NCI-H187 treated with DMSO at 0.1 percent for 48 hours (cell line): ENCODE measurements at regions not wholly inside any gene's neighbourhood (a gene's known extent, or its start where the extent isn't known, plus 50 kb on each side); places are given as distances from the start of the nearest gene placed in this dataset.
A peak's percentile ranks its signal among the peaks of the same experiment; 100 is the strongest.

Source experiments
- DNase-seq: peaks from one replicate; lab custom pipeline; 2025; lab: John Stamatoyannopoulos, UW

GRCh38 chr11:79742176-79742575 lies 301.3 kb upstream of the TENM4 start:
- DNase-seq, result no peak

DNA sequence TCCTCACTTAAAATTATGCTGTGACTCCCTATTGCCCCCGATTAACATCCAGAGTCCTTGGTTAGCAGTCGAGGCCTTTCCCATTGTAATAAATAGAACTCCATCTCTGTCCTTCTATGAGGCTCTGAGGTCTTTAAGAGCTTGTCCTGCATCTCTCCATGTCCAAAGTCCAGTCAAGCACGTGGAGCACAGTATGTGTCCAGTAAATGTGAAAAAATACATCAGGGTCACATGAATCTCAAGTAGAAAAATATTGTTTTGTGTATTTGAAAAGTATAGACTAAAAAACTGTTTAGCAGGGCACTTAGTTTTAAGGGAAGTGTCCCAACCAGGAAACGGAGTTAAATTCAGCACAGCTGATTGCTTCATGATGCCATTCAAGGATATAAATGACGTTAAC lies 298.8 kb upstream of the TENM4 start:
- no peak for DNase-seq

- DNase-seq, result no peak
These were observed 286.4 kb upstream of the TENM4 start for GRCh38 chr11:79727221-79727620.

DNA sequence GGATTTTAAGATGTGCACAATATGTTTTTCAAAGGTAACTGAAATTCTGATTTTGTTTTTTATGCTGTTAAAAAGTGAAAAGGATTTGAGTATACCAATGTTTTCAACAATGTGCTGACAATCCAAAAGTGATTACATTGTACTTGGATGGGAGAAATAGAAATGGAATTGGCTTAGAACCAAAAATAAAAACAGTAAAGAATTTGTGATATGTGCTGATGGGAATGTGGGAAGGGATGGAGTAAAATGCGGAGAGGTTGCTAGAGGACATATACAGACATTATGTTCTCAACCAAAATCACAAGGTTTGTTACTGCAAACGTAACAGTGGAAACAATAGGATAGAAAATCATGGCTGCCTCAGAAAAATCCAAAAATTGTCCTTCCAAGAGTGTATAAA lies 279.3 kb upstream of the TENM4 start:
- DNase-seq, result no peak

GRCh38 chr11:79708319-79708932 lies 267.6 kb upstream of the TENM4 start:
- DNase-seq, result peak; percentile 5

DNA sequence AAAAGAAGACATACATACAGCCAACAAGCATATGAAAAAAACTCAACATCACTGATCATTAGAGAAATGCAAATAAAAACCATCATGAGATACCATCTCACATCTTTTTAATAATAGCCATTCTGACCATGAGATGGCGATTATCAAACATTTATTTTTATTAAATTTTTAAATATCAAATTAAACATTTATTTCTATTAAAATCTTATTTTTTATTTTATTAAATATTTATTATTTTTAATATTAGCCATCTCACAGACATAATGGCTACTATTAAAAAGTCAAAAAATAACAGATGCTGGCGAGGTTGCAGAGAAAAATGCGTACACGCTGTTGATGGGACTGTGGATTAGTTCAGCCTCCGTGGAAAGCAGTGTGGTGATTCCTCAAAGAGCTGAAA lies 264.8 kb upstream of the TENM4 start:
- DNase-seq, result no peak

- no peak for DNase-seq
These were observed 261.5 kb upstream of the TENM4 start for GRCh38 chr11:79702303-79702702.

DNA sequence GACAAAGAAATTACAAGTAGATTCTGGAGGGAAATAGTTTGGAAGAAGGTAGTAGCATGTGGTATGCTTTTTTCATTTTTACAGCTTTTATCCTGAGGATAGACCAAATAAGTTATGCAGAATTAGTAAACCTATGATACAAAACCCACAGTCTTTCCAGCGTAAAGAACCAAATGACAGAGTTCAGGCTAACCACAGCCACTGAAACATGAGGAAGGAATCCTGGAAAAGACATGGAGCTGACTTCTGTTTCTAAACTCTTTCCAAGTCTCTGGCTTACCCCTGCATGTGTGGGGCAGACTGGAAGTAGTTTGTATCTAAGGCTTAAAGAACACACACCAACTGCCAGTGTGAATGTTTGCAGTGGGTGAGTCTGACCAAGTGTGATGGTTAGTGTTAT lies 258.4 kb upstream of the TENM4 start:
- no peak for DNase-seq

- no peak for DNase-seq
These were observed 257.1 kb upstream of the TENM4 start for GRCh38 chr11:79697905-79698304.

GRCh38 chr11:79694368-79694767 lies 253.5 kb upstream of the TENM4 start:
- DNase-seq, result no peak

DNA sequence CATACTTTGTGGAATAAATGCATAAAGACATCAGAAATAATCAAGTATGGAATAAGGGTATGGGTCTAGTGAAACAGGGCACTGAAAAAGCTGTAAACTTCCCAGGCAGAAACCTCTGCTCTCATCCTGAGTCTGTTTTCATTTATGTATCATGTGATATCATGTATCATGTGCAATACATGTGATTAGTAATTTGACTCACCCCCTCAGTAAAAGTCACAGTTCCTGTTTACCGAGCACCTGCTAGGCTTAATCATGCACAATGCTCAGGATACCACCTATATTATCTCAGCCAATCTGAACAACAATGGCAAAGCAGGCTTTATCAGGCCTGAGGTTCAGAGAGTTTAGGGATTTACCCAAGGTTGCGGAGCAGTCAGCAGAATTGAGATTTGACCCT lies 250.6 kb upstream of the TENM4 start:
- DNase-seq, result no peak

DNA sequence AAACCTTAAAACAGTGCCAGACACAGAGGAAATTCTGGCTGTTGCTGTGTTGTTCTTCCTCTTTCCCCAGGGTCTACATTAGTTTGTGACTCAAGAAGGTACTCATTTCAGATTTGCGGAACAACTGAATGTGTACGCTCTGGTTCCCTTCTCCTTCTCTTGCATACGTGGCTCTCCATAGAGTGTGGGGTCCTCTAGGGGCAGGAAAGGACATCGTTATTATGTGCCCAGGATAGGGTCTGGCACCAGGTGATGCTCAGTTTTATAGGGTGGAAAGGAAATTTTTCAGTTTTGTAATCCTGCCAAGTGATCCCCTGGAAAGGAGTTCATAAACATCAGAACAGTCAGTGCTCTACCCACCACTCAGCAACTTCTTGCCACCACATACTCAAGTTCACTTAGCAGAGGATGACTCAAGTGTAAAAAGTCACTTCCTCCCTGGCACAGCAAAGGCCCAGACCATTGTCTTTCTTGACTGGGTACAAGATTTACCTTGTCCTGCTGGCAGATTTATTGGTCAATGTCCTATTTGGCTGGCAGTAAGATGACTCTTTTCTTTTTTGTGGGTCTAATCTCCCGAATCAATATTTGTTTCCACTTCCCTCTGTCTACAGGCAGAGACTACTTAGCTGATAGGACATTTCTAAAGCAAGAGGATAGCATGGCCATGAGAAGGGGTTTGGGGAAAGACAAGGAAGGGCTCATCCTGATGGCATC lies 246.0 kb upstream of the TENM4 start:
- no peak for DNase-seq

GRCh38 chr11:79683930-79684329 lies 243.1 kb upstream of the TENM4 start:
- DNase-seq, result no peak

DNA sequence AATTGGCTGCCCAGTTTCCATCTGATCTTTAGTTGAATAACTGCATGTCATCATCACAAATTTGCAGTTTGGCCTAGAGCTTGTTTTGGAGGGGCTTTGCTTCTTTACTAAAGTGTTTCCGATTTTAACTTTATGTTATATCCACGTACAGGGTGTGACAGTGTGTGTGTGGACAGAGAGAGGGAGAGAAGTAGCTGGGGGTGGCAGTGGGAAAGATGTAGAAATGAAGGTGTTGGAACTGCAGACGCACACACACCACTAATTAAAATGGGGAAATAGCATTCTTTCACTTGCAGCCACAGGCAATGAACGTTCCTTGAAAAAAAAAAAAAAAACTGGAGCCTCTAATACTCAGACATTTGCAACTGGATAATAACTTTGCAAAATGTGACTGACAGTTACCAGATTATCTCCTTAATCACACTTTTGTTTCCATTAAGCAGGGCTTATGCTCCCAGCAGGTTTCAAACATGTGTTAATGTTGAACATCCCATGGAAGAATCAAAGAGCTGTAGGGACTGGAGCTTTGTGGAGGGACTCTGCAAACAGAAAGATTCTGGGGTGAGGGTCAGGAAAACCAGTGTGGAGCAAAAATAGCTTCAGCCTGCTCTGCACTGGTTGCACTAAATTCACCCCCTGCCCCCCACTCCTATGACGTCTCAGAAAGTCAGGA lies 238.1 kb upstream of the TENM4 start:
- DNase-seq, result no peak

- DNase-seq, result no peak
These were observed 235.6 kb upstream of the TENM4 start for GRCh38 chr11:79676396-79676795.

GRCh38 chr11:79675081-79675480 lies 234.3 kb upstream of the TENM4 start:
- DNase-seq, result no peak

DNA sequence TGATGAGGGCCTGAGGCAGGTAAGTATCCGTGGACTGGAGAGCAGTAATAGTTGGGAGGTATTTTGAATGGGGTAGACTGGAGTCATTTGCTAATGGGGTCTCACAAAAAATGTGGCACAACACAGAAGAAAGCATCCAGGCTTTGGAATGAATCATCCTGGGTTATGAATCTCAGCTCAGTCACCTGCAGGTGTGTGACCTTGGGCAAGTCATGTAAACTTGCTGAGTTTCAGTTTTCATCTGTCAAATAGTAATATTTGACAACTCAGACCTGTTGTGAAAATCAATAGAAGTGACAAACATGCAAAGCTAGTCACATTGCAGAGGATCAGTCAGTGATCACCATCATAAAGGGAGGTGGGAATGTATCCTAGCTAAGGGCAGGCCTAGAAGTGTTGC lies 232.0 kb upstream of the TENM4 start:
- DNase-seq, result no peak

- no peak for DNase-seq
These were observed 230.6 kb upstream of the TENM4 start for GRCh38 chr11:79671401-79671800.

DNA sequence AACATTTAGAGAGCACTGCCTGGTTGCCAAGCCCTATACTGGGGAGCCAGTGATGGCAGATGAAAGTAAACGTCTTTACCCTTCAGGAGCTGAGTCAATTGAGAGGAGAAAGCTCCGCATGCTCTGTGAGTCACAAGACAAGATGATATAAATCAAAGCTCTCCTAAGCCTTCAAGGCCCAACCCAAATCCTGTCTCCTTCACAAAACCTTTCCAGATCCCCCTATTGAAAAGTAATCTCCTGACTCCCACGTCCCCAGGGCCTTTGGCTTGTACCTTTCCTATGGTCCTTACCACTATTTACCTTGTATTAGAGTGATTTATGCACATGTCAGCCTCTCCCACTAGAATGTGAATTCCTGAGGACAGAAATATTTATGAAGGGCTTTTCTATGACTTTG lies 230.1 kb upstream of the TENM4 start:
- DNase-seq, result no peak

DNA sequence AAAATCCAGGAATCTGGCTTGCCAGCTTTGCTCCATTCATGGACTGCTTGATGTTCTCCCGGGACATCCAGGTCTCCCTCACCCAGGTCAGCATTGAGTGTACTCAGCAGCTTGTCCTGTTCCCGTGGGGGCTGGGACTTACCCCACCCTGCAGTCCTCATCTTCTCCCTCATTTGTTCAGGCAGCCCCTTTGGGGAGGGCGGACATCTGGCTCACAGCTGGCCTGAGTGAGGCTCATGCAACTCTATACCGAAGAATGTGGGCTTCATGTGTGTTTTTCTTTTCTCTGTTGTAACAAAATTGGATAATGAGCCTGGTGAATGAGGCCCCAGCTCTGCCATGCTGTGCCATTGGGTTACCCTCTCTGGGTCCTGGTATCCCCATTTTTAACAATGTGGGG lies 227.7 kb upstream of the TENM4 start:
- DNase-seq, result no peak

- no peak for DNase-seq
These were observed 226.6 kb upstream of the TENM4 start for GRCh38 chr11:79667380-79667779.

DNA sequence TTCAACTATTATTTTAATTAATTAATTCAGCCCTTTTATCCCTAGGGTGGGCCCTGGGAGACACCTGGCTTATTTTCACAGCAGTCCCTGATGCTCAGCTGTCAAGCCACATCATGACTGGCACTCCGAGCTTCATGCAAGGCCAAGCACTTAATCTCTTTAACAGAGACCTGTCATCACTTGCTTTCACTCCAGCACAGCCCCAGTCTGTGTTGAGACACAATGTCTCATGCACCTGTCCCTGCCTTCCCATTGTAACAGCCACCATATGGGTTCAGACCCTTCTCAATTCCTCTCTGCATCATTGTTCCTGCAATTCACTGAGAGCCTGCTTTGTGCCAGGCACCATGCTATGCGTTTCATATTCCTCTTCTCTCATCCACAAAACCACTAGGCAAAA lies 222.2 kb upstream of the TENM4 start:
- no peak for DNase-seq

DNA sequence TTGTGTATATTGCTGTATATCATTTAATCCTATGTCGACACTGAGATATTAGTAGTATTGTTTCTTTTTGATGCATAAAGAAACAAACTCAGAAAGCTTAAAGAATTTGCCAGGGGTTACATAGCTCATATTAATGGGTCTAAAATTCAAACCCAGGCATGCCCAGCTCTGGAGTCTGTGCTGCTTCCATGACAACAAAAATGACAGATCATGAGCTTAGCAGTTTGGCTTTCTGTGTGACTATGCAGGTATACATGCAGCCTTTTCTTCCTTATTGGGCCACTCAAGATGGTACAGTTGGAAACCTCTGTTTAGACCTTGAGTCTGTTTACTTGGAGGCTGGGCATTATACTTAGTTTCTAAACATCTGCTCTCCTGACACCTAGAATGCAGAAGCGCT lies 220.5 kb upstream of the TENM4 start:
- no peak for DNase-seq
